GM18517 (cell line): ENCODE measurements at regions not wholly inside any gene's neighbourhood (a gene's known extent, or its start where the extent isn't known, plus 50 kb on each side); places are given as distances from the start of the nearest gene placed in this dataset.

Experiments used
- ATAC-seq: cut with Tn5 transposase; IDR thresholded peaks from one replicate; pipeline ENCODE4 v1.9.1; 2021; ENCODE audit warnings: mild to moderate bottlenecking, moderate library complexity; ENCODE audit not compliant: unreplicated experiment

DNA sequence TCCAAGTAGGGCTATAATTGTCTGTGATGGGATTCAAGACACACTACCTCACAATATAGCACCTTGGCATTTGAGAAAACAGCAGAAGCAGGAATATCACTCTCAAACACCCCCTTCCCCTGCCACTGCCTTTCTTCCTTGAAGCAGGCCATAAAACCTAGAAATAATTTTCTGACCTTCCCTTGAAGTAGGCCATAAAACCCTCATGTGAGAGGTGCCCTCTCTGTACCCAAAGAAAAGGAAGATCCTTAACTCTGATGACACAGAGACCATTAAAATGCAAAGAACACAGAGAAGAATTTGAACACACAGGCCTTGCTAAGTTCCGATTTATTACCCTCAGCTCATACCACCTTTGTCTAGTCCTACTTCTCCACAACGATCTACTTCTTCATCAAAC lies 631.7 kb upstream of the CADM1 start:
- no peak for ATAC-seq

DNA sequence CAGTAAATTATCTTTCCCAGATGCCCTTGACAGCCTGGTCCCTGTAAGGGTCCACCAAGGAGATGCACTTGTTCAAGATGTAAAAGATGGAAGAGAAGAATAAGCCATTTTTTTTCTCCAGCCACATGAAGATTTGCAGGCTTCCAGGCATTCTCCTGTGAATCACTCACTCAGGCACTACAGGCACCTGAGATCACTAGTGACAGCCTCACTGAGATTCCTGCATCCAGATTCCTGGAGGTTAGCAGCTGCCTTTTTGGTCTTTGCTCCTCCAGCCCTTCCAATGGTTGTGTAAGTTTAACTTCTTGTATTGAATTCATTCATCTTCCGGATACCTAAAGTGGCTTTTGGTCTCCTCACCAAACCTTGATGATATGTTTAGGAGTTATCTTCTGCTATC lies 630.2 kb upstream of the CADM1 start:
- ATAC-seq: no peak

DNA sequence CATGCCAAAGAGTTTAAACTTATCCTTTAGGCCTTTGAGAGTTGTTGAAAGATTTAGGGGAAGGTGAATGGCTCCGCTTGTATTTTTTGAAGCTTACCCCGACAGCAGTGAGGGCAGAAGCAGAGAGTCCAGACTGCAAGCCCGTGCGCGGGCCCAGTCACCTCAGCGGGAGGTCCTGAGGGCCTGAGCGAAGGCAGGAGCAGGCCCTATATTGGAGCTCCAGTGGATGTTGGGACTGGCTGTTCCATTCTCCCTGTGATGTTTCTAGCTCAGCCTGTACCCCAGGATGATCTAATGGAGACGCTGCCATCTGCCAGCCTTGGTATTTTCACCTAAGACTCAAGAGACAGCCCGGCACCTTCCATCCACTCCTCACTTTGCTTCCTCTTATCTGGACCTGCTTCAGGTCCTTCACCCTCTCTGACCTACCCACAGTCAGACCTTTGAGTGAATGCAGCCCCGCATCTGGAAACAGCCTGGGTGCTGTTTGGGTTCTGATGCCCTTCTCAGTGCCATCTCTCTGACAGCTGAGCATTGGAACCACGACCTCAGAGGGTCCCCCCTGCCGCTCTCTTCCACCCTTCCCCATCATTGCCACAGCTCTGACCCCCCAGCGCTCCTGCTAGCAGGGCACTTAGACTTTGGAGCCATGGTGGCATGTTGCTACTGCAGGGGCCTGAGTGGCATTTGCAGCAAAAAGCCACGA lies 628.2 kb upstream of the CADM1 start:
- no peak for ATAC-seq

DNA sequence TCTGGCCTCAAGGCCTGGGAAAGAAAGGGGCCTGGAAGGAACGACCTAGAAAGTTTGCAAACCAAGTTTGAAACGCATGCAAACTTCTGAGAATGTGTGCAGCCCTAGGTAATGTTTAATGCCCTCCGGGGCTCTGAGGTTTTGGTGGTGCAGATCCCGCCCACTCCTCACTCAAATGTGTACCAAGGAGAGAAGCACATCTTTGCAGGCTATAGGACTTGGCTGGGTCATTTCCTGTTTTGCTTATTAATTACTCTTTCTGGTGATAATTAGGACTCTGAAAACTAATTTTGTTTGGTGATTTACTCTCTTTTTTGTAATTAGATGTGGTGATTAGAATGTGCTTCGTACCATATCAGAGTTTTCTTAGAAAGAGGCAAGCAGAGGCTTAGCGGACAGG lies 625.9 kb upstream of the CADM1 start:
- ATAC-seq: no peak

DNA sequence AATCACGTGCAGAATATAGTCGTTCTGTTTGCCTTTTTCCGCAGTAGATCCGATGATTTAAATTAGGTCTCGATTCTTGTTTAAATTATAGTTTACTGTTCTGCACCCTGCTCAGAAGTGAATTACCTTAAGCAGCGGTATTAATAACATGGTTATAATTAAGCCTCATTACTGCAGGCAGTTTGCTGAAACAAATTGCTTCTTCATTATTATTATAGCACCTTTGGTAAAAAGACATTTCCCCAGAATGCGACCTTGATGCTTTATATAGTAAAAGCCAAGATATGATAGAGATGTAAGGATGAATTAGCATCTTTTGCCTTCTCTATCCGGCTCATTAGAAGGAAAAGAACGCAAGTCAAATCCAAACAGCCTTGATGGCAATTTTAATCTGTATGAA lies 625.2 kb upstream of the CADM1 start:
- no peak for ATAC-seq

DNA sequence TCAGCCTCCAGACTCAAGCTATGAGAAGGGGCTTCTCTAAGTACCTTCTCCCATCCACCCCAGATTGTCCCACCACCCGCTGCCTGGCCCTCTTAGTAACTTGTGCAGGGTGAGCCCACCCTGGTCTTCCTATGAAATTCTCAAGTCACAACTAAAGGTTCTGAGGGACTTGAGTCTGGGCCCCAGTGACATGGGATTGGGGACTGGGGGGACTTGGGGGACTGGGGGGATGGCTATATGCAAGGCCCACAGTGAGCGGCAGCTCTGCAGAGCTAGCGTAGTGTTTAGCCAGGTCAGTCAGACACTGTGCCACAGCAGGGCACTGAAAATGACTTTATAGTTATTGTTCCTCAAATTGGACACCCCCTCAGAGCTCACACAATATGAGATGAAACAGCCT lies 622.3 kb upstream of the CADM1 start:
- ATAC-seq: no peak

DNA sequence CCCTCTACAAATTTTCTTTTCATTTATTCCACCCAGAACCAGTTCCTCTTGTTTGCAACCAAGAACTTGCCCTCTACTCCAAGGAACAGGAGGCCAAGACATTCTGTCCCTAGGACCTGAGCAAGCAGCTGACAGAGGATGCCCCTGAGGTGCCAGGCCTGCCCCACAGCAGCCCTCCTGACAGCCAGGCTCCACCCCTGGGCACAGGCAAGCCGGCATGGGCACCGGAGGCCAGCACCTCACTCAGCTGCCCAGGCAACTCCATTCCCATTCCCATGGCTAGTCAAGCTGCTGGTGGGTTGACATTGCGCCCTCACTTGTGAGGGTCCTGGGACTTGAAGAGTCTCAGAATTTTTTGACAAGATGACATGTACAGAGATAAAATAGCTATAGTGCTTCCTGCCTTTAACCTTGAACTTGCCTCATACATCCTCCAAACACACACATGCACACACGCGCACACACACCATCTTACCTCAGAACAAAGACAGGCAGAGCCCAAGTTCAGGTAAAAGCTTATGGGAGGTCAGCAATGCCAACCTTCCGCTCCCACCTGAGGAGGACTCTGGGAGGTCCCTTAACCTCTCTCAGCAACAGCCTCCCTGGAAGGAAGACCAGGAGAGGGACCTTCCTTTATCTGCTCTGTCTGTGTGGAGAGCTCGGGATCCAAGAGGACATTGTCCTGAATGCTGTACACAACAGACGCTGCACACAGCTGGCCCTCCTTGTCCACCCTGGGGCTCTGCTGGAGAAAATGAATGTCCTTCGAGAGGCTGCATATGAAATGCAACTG lies 620.9 kb upstream of the CADM1 start:
- no peak for ATAC-seq

DNA sequence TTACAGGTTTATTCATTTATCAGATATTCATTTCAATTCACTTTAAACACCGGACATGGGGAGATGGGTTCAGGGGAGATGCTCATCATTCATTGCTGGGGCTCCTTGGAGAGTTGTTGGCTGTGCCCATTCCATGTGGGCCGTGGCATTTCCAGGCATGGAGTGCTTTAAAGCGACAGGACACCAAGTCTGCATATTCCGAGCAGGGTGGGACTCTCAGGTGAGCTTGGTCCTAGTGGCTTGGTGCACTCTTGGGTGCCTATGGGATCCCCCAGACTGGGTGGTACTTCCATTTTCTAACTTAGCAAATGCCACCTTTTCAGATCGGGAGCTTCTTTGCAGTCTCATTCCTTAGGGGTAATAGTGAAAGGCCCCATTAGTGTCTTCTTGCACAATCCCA lies 619.5 kb upstream of the CADM1 start:
- no peak for ATAC-seq

DNA sequence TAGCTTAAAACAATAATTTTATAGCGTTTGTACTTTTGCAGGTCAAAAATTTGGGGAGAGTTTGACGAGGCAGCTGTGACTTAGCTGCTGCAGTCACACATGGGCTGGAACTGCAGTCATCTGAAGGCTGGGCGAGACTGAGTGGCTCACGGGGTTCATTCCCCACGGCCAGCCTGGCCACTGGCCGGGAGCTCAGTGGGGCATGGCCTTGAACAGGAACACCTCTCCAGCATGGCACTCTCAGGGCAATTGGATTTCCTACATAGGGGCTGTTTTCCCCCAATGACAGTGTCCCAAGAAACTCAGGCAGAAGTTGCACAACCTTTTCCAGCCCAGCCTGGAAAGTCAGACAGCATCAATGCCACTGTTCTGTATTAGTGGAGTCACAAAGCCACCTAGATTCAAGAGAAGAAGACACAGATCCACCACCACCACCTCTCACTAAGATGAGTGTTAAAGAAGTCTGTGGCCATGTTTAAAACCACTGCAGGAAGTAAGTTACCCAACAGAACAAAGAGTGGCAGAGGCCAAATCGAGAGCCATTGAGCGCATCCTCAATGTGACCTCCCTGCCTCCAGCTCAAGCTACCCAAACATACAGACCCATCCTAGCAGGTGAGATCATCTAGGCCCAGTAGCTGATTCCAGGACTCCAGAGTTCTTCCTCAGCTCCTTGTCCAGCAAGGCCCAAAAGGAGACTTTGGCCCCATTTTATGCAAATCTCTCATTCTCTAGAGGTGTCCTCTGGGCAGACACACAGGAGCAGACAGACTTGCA lies 618.7 kb upstream of the CADM1 start:
- ATAC-seq: no peak

DNA sequence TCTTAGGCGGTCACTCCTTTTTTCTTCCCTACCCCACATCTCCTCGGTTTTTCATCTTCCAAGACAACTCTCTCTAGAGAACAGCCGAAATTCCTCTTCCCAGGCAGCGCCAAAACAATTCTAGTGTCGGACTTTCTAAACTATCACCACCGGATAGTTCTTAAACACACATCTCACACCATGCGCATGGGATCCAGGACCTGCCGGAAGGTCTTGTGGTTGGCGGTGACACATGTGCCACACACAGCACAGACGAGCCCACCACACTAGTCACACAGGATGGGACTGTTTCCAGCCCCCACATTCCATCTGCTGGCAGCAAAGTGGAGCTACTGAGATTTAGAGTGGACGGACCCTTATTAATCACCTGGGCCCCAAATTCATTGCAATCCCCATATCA lies 614.9 kb upstream of the CADM1 start:
- no peak for ATAC-seq

DNA sequence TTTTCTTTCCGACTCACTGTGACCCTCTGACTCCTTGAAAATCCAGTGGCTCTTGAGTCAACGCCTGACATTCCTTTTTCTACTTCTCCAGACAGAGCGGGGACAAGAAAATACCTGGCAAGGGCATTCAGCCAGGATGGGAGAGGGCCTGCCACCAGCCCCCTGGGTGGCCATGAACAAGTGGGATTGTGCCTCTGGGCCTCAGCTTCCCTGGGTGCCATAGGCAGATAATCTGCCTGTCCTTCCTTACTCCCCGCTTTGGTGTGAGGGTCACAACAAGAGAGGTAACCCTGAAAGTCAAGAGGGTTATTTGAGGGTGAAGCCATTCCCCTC lies 613.9 kb upstream of the CADM1 start:
- no peak for ATAC-seq

DNA sequence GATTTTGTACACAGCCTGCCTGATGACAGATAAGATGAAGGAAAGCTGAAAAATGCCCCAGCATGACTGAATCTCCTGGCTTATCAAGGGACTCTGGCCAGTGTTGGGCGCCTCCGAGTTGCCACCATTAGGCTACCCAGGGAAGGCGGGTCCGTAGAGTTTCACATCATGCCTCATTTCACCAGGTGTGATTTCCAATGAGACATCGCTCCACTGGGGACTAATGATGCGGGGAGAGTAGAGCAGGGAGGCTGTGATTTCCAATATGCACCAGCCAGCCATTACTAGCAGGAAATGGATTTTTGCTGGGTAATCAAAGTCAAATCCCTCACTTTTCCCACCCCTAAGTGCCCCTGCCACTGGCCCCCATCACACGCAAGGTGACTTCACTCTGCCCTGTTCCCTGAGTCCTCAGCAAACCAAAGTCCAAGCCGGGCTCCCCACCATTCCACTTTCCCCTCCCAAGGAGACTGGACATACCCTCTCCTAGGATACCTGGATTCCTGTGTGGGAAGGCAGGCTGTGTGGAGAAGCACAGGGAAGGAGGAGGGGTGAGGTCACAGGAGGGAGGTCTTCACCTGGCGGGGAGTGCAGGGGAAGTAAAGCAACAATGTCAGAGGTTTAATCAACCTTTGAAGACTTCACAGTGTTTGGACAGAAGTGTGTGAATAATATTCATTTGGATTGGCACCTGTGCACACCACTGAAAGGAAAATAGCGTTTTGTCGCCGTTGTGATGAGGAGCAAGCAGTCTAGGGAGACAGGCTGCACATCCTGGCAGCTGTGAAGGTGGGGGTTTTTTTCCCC lies 613.3 kb upstream of the CADM1 start:
- no peak for ATAC-seq

DNA sequence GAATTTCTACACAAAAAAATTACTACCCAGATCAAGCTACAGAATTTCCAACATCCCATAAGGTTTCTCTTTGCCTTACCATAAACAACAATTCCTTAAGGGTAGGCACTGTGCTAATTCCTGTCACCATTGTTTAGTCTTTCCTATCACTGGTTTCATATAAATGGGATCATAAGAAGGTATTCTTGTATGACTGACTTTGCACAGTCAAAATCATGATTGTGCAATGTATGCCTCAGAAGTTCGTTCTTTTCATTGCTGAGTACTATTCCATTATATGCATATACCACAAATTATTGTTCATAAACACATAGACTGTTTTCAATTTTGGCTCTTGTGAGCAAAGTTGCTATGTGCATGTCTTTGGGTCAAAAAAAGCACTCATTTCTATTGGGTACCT lies 611.6 kb upstream of the CADM1 start:
- no peak for ATAC-seq

DNA sequence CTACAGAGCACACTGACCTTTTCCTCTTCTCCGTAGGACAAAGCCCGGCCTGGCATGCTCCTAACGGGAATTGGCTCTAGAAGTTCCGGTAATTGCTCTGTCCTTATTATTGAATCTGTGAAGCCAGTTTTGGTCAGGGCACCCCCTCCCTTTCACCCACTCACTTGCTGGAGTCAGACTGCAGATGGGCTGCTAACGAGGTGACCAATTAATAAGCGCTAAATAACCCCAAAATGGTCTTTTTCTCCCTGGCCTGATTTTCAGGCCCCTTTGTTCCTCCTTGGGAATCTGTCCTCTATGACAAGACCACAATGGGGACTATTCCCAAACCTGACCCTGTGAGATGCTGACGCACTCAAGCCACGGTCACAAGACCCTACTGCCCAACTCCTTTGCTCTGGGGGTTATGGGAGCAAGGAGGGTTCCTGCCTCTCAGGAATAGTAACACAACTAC lies 610.0 kb upstream of the CADM1 start:
- no peak for ATAC-seq

DNA sequence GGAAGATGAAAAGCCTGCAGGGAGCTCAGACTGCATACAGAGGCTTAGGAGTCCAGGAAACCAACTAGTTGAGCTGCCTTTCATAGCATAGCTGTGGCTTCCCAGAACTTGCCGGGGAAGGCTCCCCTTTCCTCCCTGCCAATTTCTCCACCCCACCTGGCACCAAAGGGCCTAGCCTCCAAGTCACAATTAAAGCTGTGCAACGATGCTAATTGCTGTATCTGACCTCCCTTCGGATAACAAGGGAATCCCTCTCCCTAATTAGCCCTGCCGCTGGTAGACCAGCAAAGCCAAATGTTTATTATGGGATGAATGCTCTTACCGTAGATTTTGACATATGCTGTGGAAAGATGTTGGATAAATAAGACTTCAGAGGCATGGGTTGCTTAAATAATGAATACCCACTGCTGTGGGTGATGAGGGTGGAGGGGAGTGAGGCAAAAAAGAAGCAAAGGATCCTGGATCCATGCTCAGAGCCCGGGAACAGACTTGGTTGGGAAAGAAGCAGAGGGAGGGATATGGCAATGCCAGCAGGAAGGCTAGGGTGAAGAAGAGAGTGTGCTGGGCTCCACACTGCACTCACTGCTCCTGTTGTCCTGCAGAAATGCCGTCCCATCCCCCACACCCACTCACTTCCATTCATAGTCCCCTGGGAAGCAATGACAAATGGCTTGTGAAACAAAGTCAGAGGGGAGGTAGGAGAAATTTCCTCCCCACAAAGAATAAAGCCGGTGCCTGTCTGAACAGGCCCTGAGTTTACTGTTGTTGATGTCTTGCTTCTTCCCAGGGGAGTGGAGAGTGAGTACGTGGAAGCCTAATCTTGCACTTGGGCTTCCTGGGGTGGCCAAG lies 608.1 kb upstream of the CADM1 start:
- ATAC-seq: no peak

DNA sequence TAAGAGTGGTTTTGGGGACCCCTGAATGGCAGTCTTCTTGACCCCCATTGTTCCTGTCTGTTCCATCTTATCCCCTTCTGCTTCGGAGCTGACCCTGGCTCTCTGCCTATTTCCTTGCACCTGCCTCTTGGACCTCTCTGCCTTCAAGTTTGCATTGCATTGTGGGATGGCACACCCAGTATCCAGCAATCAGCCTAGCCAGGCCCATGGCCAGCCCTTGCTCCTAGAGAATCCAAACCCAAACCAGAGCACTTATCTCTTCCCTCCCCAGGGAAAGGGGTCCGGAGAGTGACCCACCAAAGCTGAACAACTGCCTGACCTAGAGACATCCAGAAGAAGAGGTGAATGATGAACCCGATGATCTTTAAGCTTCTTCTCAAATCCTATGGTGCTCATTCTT lies 607.3 kb upstream of the CADM1 start:
- ATAC-seq: no peak

DNA sequence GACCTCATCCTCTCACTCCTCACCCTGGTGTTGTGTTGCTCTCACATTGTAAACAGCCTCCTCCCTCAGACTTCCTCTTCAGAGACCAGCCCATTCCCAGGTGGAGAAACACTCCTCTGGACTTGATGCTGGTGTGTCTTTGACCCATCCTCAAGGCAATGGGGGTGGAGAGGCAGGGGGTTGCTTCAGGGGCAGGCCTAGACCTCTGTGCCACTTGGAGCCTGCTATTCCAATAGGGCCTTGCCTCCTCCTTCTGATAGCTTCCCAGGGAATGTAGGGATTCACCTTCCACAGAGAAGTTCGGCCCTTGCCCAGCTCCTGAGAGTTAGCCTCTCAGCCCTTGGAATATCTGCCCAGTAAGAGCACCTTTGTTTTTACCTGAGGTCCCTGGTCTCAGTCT lies 606.6 kb upstream of the CADM1 start:
- no peak for ATAC-seq

DNA sequence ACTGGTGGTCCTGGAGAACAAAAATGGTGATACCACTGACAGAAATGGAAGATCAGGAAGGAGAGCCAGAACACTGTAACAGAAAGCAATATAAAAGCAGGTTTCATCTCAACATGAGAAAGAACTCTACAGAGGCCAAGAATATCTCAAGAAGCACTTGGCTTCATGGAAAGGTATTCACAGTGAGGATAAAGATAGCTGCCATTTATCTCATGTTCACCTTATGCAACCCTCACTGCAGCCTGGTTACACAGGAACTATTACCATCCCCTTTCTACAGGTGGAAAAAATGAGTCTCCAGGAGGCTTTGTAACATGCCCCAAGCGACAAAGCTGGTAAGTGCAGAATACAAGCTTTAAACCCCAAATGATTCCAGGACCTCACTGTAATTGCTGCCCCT lies 606.1 kb upstream of the CADM1 start:
- ATAC-seq: no peak

DNA sequence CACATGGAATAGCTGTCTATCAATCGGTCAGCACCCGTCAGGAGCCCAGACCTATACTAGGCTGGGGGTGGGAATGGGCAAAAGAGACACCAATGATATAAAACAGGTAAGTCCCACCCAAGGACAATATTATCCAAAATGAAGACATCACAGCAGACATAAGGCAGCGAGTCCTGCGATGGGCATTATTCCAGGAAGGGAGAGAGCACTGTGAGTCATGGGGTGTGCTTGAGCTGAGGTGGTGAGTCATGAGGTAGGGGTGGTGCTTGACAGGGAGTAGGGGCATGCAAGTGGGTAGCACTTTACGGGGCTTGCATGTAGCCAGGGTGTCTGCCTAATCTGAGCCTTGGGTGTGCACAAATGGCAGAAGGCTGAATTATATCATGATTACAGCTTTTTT lies 605.0 kb upstream of the CADM1 start:
- no peak for ATAC-seq

DNA sequence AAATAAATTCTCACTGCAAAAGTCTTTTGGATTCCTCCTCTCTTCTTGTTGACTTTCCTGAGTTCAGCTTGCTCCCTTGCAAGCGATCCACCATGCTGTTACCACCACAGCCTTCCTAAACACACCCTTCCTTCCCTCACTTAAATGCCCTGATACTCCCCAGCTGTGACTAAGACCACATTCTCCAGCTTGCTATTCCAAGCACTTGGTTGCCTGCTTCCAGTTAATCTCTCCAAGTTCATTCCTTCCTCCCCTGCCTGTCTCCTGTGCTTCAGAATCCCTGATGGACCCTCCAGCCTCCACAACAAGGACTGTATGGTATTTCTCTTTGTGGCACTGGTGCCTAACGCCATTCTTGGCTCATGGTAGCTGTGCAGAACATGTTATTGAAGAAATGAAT lies 603.9 kb upstream of the CADM1 start:
- ATAC-seq: no peak
